ENCODE measurements at regions not wholly inside any gene's neighbourhood (a gene's known extent, or its start where the extent isn't known, plus 50 kb on each side); places are given as distances from the start of the nearest gene placed in this dataset.

GRCh38 chr15:39461536-39462130, 119.2 kb upstream of the THBS1 start:
- H3K9me3 Mint-ChIP-seq, result no peaks in the 10 kb centered on the region
- Histone ChIP-seq H3K9me3 (ENCODE audit: control insufficient read depth in 1 of 2, insufficient read depth in 1 of 2, low read length in 2 of 2) (no peaks in the 10 kb centered on the region), H3K36me3 (ENCODE audit: insufficient read depth, low read length) (no peaks in the 10 kb centered on the region), H3K4me3 (ENCODE audit: low read length) (no peak overlapping the region), H3K27ac (ENCODE audit: low read depth in 1 of 2, low read length in 2 of 2) (no peak overlapping the region), H3K4me1 (ENCODE audit: insufficient read depth, low read length) (no peaks in the 10 kb centered on the region), H3K27me3 (ENCODE audit: control insufficient read depth in 1 of 2, insufficient read depth in 2 of 2, low read length in 2 of 2) (no peaks in the 10 kb centered on the region)
- no peak for TF ChIP-seq CTCF (IDR thresholded peaks at IDR 0.05)
- CTCF ChIA-PET, result no interaction called here
- no peak for DNase-seq
- H3K4me1 Mint-ChIP-seq (ENCODE audit: low read depth), result no peaks in the 10 kb centered on the region
- H3K36me3 Mint-ChIP-seq (ENCODE audit: low read depth), result no peaks in the 10 kb centered on the region
- H3K27ac Mint-ChIP-seq, result no peak overlapping the region
- POLR2A ChIA-PET, result no interaction called here
- intact Hi-C loops (cut with DNase I, micrococcal nuclease), result no loop called here
- H3K27me3 Mint-ChIP-seq, result no peaks in the 10 kb centered on the region
- ATAC-seq (ENCODE audit: poor library complexity), result no peak
- H3K4me3 Mint-ChIP-seq, result no peak overlapping the region

- H3K9me3 ChIP-seq (ENCODE audit: control insufficient read depth in 1 of 2, insufficient read depth in 1 of 2, low read length in 2 of 2), result no peaks in the 10 kb centered on the region
- H3K27ac Mint-ChIP-seq, result no peak overlapping the region
- DNase-seq (no peak), ATAC-seq (ENCODE audit: poor library complexity) (no peak)
- H3K4me3 ChIP-seq (ENCODE audit: low read length), result no peak overlapping the region
- H3K27ac ChIP-seq (ENCODE audit: low read depth in 1 of 2, low read length in 2 of 2), result no peak overlapping the region
- no peak for TF ChIP-seq CTCF (IDR thresholded peaks at IDR 0.05)
- no peaks in the 10 kb centered on the region for H3K4me1 ChIP-seq (ENCODE audit: insufficient read depth, low read length)
- H3K9me3 Mint-ChIP-seq, result no peaks in the 10 kb centered on the region
- no peaks in the 10 kb centered on the region for H3K36me3 ChIP-seq (ENCODE audit: insufficient read depth, low read length)
- CTCF ChIA-PET, result interaction anchor here (1.0 kb wide), 1 partner anchor 14 kb away, joined by 3 read pairs; no protein-coding TSS in a partner anchor
- H3K4me1 Mint-ChIP-seq (ENCODE audit: low read depth), result no peaks in the 10 kb centered on the region
- no peaks in the 10 kb centered on the region for H3K36me3 Mint-ChIP-seq (ENCODE audit: low read depth)
- no peaks in the 10 kb centered on the region for H3K27me3 ChIP-seq (ENCODE audit: control insufficient read depth in 1 of 2, insufficient read depth in 2 of 2, low read length in 2 of 2)
- H3K27me3 Mint-ChIP-seq, result no peaks in the 10 kb centered on the region
- no peak overlapping the region for H3K4me3 Mint-ChIP-seq
- POLR2A ChIA-PET, result no interaction called here
- intact Hi-C loops (cut with DNase I, micrococcal nuclease), result no loop called here
Measured at GRCh38 chr15:39462691-39463090, 118.2 kb upstream of the THBS1 start.

- ATAC-seq (ENCODE audit: poor library complexity), result no peak
- Histone ChIP-seq H3K27ac (ENCODE audit: low read depth in 1 of 2, low read length in 2 of 2) (no peak overlapping the region), H3K4me1 (ENCODE audit: insufficient read depth, low read length) (no peaks in the 10 kb centered on the region), H3K4me3 (ENCODE audit: low read length) (no peak overlapping the region), H3K27me3 (ENCODE audit: control insufficient read depth in 1 of 2, insufficient read depth in 2 of 2, low read length in 2 of 2) (no peaks in the 10 kb centered on the region), H3K36me3 (ENCODE audit: insufficient read depth, low read length) (no peaks in the 10 kb centered on the region), H3K9me3 (ENCODE audit: control insufficient read depth in 1 of 2, insufficient read depth in 1 of 2, low read length in 2 of 2) (no peaks in the 10 kb centered on the region)
- Mint-ChIP-seq H3K36me3 (ENCODE audit: low read depth) (no peaks in the 10 kb centered on the region), H3K27me3 (no peaks in the 10 kb centered on the region), H3K27ac (no peak overlapping the region), H3K4me1 (ENCODE audit: low read depth) (no peaks in the 10 kb centered on the region), H3K9me3 (no peaks in the 10 kb centered on the region), H3K4me3 (no peak overlapping the region)
- CTCF ChIA-PET, result no interaction called here
- no peak for DNase-seq
- intact Hi-C loops (cut with DNase I, micrococcal nuclease), result no loop called here
- POLR2A ChIA-PET, result no interaction called here
- no peak for TF ChIP-seq CTCF (IDR thresholded peaks at IDR 0.05)
Measured at GRCh38 chr15:39465843-39466749, 114.8 kb upstream of the THBS1 start.

All from CD4-positive, alpha-beta T cell (primary cell).